ENCODE measurements at regions not wholly inside any gene's neighbourhood (a gene's known extent, or its start where the extent isn't known, plus 50 kb on each side); places are given as distances from the start of the nearest gene placed in this dataset.

GRCh38 chr5:109931049-109931780 lies 241.5 kb downstream of the MAN2A1 start:
- Mint-ChIP-seq H3K4me3 (no peak overlapping the region), H3K27me3 (peaks cover 0 to 3% (median 0%) of the 10 kb centered on the region in 5 donors), H3K27ac (peak overlapping the region in 1 of 9 donors; percentile 41), H3K4me1 (peaks cover 3 to 17% (median 11%) of the 10 kb centered on the region in 7 donors), H3K9me3 (peaks cover 0 to 7% (median 0%) of the 10 kb centered on the region in 11 donors), H3K36me3 (peaks cover 0 to 17% (median 9%) of the 10 kb centered on the region in 5 donors)
- H3K4me1 ChIP-seq (ENCODE audit: control insufficient read depth in 2 of 2, insufficient read depth in 2 of 2, low read length in 2 of 2) = no peaks in the 10 kb centered on the region
- H3K27me3 ChIP-seq (ENCODE audit: control insufficient read depth in 2 of 2, insufficient read depth in 2 of 2, low read length in 2 of 2) = no peaks in the 10 kb centered on the region
- no peaks in the 10 kb centered on the region for H3K9me3 ChIP-seq (ENCODE audit: control insufficient read depth in 2 of 3, low read length in 3 of 3)
- intact Hi-C loops (cut with micrococcal nuclease) = no loop called here
- no peak for DNase-seq
- no peak overlapping the region for H3K4me3 ChIP-seq (ENCODE audit: low read length)
- H3K27ac ChIP-seq (ENCODE audit: low read depth, low read length) = no peak overlapping the region
- ChIA-PET POLR2A (no interaction called here), CTCF (interaction anchor here (0.5 to 1.0 kb wide), 3 partner anchors 9 to 50 kb away, joined by 3 to 5 read pairs (median 4); no protein-coding TSS in a partner anchor)
- no peaks in the 10 kb centered on the region for H3K36me3 ChIP-seq (ENCODE audit: control insufficient read depth in 2 of 3, insufficient read depth in 3 of 3, low read length in 3 of 3)
- ATAC-seq = no peak

- intact Hi-C loops (cut with micrococcal nuclease) = loop anchor here in 1 of 2 donors (2.0 kb wide), 1 partner anchor 13 kb away; no protein-coding TSS in a partner anchor
- H3K4me1 ChIP-seq (ENCODE audit: control insufficient read depth in 2 of 2, insufficient read depth in 2 of 2, low read length in 2 of 2) = no peaks in the 10 kb centered on the region
- H3K36me3 Mint-ChIP-seq = peaks cover 0 to 9% (median 3%) of the 10 kb centered on the region in 5 donors
- peaks cover 0 to 3% (median 0%) of the 10 kb centered on the region in 5 donors for H3K27me3 Mint-ChIP-seq
- H3K27ac Mint-ChIP-seq = peak overlapping the region in 2 of 9 donors; percentile 2 to 38
- H3K36me3 ChIP-seq (ENCODE audit: control insufficient read depth in 2 of 3, insufficient read depth in 3 of 3, low read length in 3 of 3) = no peaks in the 10 kb centered on the region
- no peak for ATAC-seq
- H3K9me3 ChIP-seq (ENCODE audit: control insufficient read depth in 2 of 3, low read length in 3 of 3) = peaks cover 0 to 9% (median 3%) of the 10 kb centered on the region in 3 experiments
- peaks cover 0 to 12% (median 5%) of the 10 kb centered on the region in 11 donors for H3K9me3 Mint-ChIP-seq
- POLR2A ChIA-PET = interaction anchor here (0.6 to 1.3 kb wide), 4 partner anchors 12 to 163 kb away, joined by 3 to 4 read pairs (median 3); no protein-coding TSS in a partner anchor
- H3K4me1 Mint-ChIP-seq = peaks cover 6 to 23% (median 18%) of the 10 kb centered on the region in 7 donors
- DNase-seq = no peak
- no peak overlapping the region for H3K4me3 Mint-ChIP-seq
- H3K27ac ChIP-seq (ENCODE audit: low read depth, low read length) = no peak overlapping the region
- CTCF ChIA-PET = interaction anchor here (0.6 kb wide), 1 partner anchor 79 kb away, joined by 4 read pairs; no protein-coding TSS in a partner anchor
- no peak overlapping the region for H3K4me3 ChIP-seq (ENCODE audit: low read length)
- no peaks in the 10 kb centered on the region for H3K27me3 ChIP-seq (ENCODE audit: control insufficient read depth in 2 of 2, insufficient read depth in 2 of 2, low read length in 2 of 2)
Measured at GRCh38 chr5:109935833-109936490, 246.2 kb downstream of the MAN2A1 start.

GRCh38 chr5:109936996-109937395 lies 247.3 kb downstream of the MAN2A1 start:
- CTCF ChIA-PET = no interaction called here
- Histone ChIP-seq H3K36me3 (ENCODE audit: control insufficient read depth in 2 of 3, insufficient read depth in 3 of 3, low read length in 3 of 3) (no peaks in the 10 kb centered on the region), H3K27ac (ENCODE audit: low read depth, low read length) (no peak overlapping the region), H3K9me3 (ENCODE audit: control insufficient read depth in 2 of 3, low read length in 3 of 3) (peaks cover 0 to 9% (median 3%) of the 10 kb centered on the region in 3 experiments), H3K27me3 (ENCODE audit: control insufficient read depth in 2 of 2, insufficient read depth in 2 of 2, low read length in 2 of 2) (no peaks in the 10 kb centered on the region), H3K4me3 (ENCODE audit: low read length) (no peak overlapping the region), H3K4me1 (ENCODE audit: control insufficient read depth in 2 of 2, insufficient read depth in 2 of 2, low read length in 2 of 2) (no peaks in the 10 kb centered on the region)
- H3K36me3 Mint-ChIP-seq = peaks cover 0 to 5% (median 4%) of the 10 kb centered on the region in 5 donors
- DNase-seq = peak in 1 of 9 donors; percentile 24
- intact Hi-C loops (cut with micrococcal nuclease) = loop anchor here in 1 of 2 donors (2.0 kb wide), 1 partner anchor 14 kb away; no protein-coding TSS in a partner anchor
- POLR2A ChIA-PET = interaction anchor here (0.9 to 1.3 kb wide), 3 partner anchors 8 to 80 kb away, joined by 3 to 5 read pairs (median 4); no protein-coding TSS in a partner anchor
- H3K27ac Mint-ChIP-seq = peak overlapping the region in 2 of 9 donors; percentile 30 to 65
- H3K9me3 Mint-ChIP-seq = peaks cover 0 to 15% (median 5%) of the 10 kb centered on the region in 11 donors
- peak overlapping the region in 4 of 10 donors; percentile 20 to 53 (median 34) for H3K4me3 Mint-ChIP-seq
- no peak for ATAC-seq
- H3K27me3 Mint-ChIP-seq = peaks cover 0 to 3% (median 0%) of the 10 kb centered on the region in 5 donors
- peaks cover 6 to 25% (median 18%) of the 10 kb centered on the region in 7 donors for H3K4me1 Mint-ChIP-seq

GRCh38 chr5:109937951-109938350 lies 248.2 kb downstream of the MAN2A1 start:
- Histone ChIP-seq H3K9me3 (ENCODE audit: control insufficient read depth in 2 of 3, low read length in 3 of 3) (peaks cover 0 to 9% (median 3%) of the 10 kb centered on the region in 3 experiments), H3K36me3 (ENCODE audit: control insufficient read depth in 2 of 3, insufficient read depth in 3 of 3, low read length in 3 of 3) (no peaks in the 10 kb centered on the region), H3K4me1 (ENCODE audit: control insufficient read depth in 2 of 2, insufficient read depth in 2 of 2, low read length in 2 of 2) (no peaks in the 10 kb centered on the region), H3K4me3 (ENCODE audit: low read length) (no peak overlapping the region), H3K27me3 (ENCODE audit: control insufficient read depth in 2 of 2, insufficient read depth in 2 of 2, low read length in 2 of 2) (no peaks in the 10 kb centered on the region), H3K27ac (ENCODE audit: low read depth, low read length) (no peak overlapping the region)
- Mint-ChIP-seq H3K4me1 (peaks cover 6 to 29% (median 17%) of the 10 kb centered on the region in 7 donors), H3K36me3 (peaks cover 0 to 4% (median 4%) of the 10 kb centered on the region in 5 donors), H3K4me3 (no peak overlapping the region), H3K27me3 (peaks cover 0 to 3% (median 0%) of the 10 kb centered on the region in 5 donors), H3K9me3 (peaks cover 0 to 15% (median 5%) of the 10 kb centered on the region in 11 donors), H3K27ac (peak overlapping the region in 2 of 9 donors; percentile 34 to 51)
- ChIA-PET CTCF (no interaction called here), POLR2A (interaction anchor here (0.6 kb wide), 1 partner anchor 81 kb away, joined by 4 read pairs; no protein-coding TSS in a partner anchor)
- DNase-seq (no peak), ATAC-seq (no peak)
- intact Hi-C loops (cut with micrococcal nuclease) = loop anchor here in 1 of 2 donors (2.0 kb wide), 1 partner anchor 15 kb away; no protein-coding TSS in a partner anchor

- ATAC-seq = no peak
- Histone ChIP-seq H3K36me3 (ENCODE audit: control insufficient read depth in 2 of 3, insufficient read depth in 3 of 3, low read length in 3 of 3) (no peaks in the 10 kb centered on the region), H3K4me1 (ENCODE audit: control insufficient read depth in 2 of 2, insufficient read depth in 2 of 2, low read length in 2 of 2) (no peaks in the 10 kb centered on the region), H3K27me3 (ENCODE audit: control insufficient read depth in 2 of 2, insufficient read depth in 2 of 2, low read length in 2 of 2) (no peaks in the 10 kb centered on the region), H3K27ac (ENCODE audit: low read depth, low read length) (no peak overlapping the region), H3K4me3 (ENCODE audit: low read length) (no peak overlapping the region), H3K9me3 (ENCODE audit: control insufficient read depth in 2 of 3, low read length in 3 of 3) (peaks cover 0 to 9% (median 3%) of the 10 kb centered on the region in 3 experiments)
- Mint-ChIP-seq H3K4me3 (no peak overlapping the region), H3K9me3 (peaks cover 0 to 13% (median 5%) of the 10 kb centered on the region in 11 donors), H3K27me3 (peaks cover 0 to 1% (median 0%) of the 10 kb centered on the region in 5 donors), H3K36me3 (peaks cover 0 to 4% (median 2%) of the 10 kb centered on the region in 5 donors), H3K4me1 (peaks cover 6 to 30% (median 17%) of the 10 kb centered on the region in 7 donors), H3K27ac (peak overlapping the region in 1 of 9 donors; percentile 51)
- ChIA-PET POLR2A (no interaction called here), CTCF (no interaction called here)
- no peak for DNase-seq
- intact Hi-C loops (cut with micrococcal nuclease) = no loop called here
Measured at GRCh38 chr5:109938453-109938852, 248.7 kb downstream of the MAN2A1 start.

GRCh38 chr5:109939116-109939682 lies 249.5 kb downstream of the MAN2A1 start:
- Mint-ChIP-seq H3K4me3 (no peak overlapping the region), H3K4me1 (peaks cover 6 to 35% (median 17%) of the 10 kb centered on the region in 7 donors), H3K27me3 (peaks cover 0 to under 1% (median 0%) of the 10 kb centered on the region in 5 donors), H3K27ac (peak overlapping the region in 2 of 9 donors; percentile 17 to 58), H3K9me3 (peaks cover 0 to 13% (median 5%) of the 10 kb centered on the region in 11 donors), H3K36me3 (peaks cover 0 to 4% (median 0%) of the 10 kb centered on the region in 5 donors)
- Histone ChIP-seq H3K4me1 (ENCODE audit: control insufficient read depth in 2 of 2, insufficient read depth in 2 of 2, low read length in 2 of 2) (no peaks in the 10 kb centered on the region), H3K4me3 (ENCODE audit: low read length) (no peak overlapping the region), H3K36me3 (ENCODE audit: control insufficient read depth in 2 of 3, insufficient read depth in 3 of 3, low read length in 3 of 3) (no peaks in the 10 kb centered on the region), H3K27ac (ENCODE audit: low read depth, low read length) (no peak overlapping the region), H3K27me3 (ENCODE audit: control insufficient read depth in 2 of 2, insufficient read depth in 2 of 2, low read length in 2 of 2) (no peaks in the 10 kb centered on the region), H3K9me3 (ENCODE audit: control insufficient read depth in 2 of 3, low read length in 3 of 3) (peaks cover 0 to 9% (median 3%) of the 10 kb centered on the region in 3 experiments)
- no peak for ATAC-seq
- intact Hi-C loops (cut with micrococcal nuclease) = no loop called here
- POLR2A ChIA-PET = no interaction called here
- DNase-seq = no peak
- CTCF ChIA-PET = no interaction called here
